Activated naive CD4-positive, alpha-beta T cell treated with anti-CD3 and anti-CD28 coated beads for 36 hours (primary cell): ENCODE measurements at regions not wholly inside any gene's neighbourhood (a gene's known extent, or its start where the extent isn't known, plus 50 kb on each side); places are given as distances from the start of the nearest gene placed in this dataset.
"Not testable (repeated sequence)": the region's sequence is repeated elsewhere in the genome, so short reads cannot be mapped to it uniquely, and the experiment has no call there.

Experiments
- CTCF ChIA-PET: fragments of 350-600 bp; sonication (Branson Sonifier 250); formaldehyde crosslinking; loops from one replicate; lab custom pipeline; 2021; ENCODE audit warnings: antibody characterized with exemption; lab: Charles Lee
- DNase-seq: peaks from one replicate; pipeline ENCODE4 v3.0.0-alpha.2; 2020
- H3K27ac Mint-ChIP-seq: one replicate; pipeline ENCODE4 v1.8.0; 2021; ENCODE audit warnings: mild to moderate bottlenecking, mixed read lengths
- H3K27me3 Mint-ChIP-seq: one replicate; pipeline ENCODE4 v1.8.0; 2021; ENCODE audit warnings: low read depth, mixed read lengths
- H3K36me3 Mint-ChIP-seq: one replicate; pipeline ENCODE4 v1.8.0; 2021; ENCODE audit warnings: low read depth, mixed read lengths
- H3K4me1 Mint-ChIP-seq: one replicate; pipeline ENCODE4 v1.8.0; 2021; ENCODE audit warnings: low read depth, mixed read lengths
- H3K4me3 Mint-ChIP-seq: one replicate; pipeline ENCODE4 v1.8.0; 2021; ENCODE audit warnings: mild to moderate bottlenecking, moderate library complexity, mixed read lengths
- H3K9me3 Mint-ChIP-seq: one replicate; pipeline ENCODE4 v1.8.0; 2021; ENCODE audit warnings: mixed read lengths
- intact Hi-C: fragments of 100-400 bp; cut with micrococcal nuclease; formaldehyde crosslinking; loops from one replicate; pipeline ENCODE4 v1.15.1; 2023

DNA sequence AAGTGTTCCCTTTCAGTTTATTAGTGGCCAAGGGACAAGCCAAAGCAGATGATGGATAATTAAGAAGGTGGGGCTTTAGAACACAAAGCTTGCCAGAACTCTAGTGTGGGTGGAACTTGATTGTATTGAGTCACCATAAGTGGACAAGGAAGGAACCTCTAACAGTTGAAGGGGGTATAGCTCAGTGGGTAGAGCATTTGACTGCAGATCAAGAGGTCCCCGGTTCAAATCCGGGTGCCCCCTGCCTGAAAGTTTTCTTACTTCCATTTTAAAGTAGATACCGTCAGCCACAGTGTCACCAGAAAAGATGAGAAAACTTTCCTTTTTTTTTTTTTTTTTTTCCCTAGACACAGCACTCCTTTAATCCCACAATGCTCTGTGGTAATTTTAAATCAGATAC is 152.3 kb downstream of the MTHFS start:
- H3K9me3 Mint-ChIP-seq, H3K4me1 Mint-ChIP-seq: not testable (repeated sequence)

DNA sequence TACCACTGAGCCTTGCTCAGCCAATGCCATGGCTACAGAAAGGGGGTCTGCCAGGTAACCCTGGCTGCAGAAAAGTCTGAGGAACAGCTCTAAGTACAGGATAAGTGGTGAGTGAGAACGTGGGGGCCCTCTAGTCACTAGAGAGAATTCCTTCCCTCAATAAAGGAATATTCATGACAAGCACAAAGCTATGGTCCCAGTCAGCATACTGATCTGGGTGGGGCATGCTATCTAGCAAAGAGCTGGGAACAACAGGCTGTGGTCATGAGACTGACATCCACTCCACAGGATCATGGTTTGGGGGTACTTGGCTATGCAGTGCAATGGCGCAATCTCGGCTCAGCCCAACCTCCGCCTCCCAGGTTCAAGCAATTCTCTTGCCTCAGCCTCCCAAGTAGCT is 140.4 kb downstream of the MTHFS start:
- Mint-ChIP-seq H3K27me3 (no peaks in the 10 kb centered on the region), H3K36me3 (no peaks in the 10 kb centered on the region), H3K4me1 (no peaks in the 10 kb centered on the region), H3K4me3 (no peak overlapping the region), H3K27ac (no peak overlapping the region), H3K9me3 (peaks cover 2% of the 10 kb centered on the region)
- no peak for DNase-seq
- CTCF ChIA-PET = no interaction called here
- intact Hi-C loops = no loop called here

More for the DNA sequence above, 152.3 kb downstream of the MTHFS start:
- DNase-seq, H3K36me3 Mint-ChIP-seq, intact Hi-C loops, H3K4me3 Mint-ChIP-seq, H3K27ac Mint-ChIP-seq, H3K27me3 Mint-ChIP-seq: not testable (repeated sequence)
- CTCF ChIA-PET = interaction anchor here (1.2 kb wide), 1 partner anchor 111 kb away, joined by 3 read pairs; no protein-coding TSS in a partner anchor

DNA sequence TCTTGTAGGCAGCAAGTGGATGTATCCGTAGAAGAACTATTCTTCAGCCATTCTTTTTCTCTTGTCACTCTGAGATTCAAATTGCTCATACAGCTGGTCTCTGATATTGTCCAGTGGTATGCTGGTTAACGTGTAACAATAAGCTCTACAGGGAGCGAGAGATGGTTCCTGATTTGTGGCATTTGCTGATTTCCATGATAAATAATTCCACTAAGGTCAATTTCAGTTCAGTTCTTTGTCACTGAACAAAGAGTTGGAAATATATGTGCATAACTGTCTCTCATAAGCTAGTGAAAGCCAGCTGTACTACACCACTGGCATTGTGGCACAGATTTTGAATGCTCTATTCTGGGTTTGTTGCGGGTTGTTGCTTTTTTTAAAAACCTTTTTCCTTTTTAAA is 131.7 kb downstream of the MTHFS start:
- CTCF ChIA-PET = interaction anchor here (1.3 kb wide), 1 partner anchor 169 kb away, joined by 5 read pairs; no protein-coding TSS in a partner anchor
- intact Hi-C loops = no loop called here
- H3K27me3 Mint-ChIP-seq = peaks cover 10% of the 10 kb centered on the region

DNA sequence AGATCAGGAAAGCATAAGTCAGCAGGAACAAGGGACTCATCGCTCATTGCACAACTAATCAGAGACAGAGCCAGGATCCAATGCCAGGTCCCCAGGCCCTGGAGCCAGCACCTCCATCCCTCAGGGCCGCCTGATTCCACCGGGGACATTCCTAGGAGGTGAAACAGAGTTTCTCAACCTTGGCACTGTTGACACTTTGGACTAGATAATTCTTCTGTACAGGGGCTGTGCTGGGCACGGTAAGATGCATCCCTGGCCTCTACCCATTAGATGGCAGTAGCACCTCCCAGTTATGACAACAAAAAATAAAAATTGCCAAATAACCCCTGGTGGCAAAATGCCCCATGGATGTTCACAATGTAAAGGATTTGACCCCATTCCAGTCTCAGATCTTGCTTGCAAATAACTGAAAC is 127.7 kb downstream of the MTHFS start:
- intact Hi-C loops = loop anchor here (1.0 kb wide), 2 partner anchors 84 to 224 kb away; no protein-coding TSS in a partner anchor
- no peak overlapping the region for H3K4me3 Mint-ChIP-seq
- H3K27me3 Mint-ChIP-seq = peaks cover 10% of the 10 kb centered on the region
- no peaks in the 10 kb centered on the region for H3K9me3 Mint-ChIP-seq
- DNase-seq = peak; percentile 22
- no peak overlapping the region for H3K27ac Mint-ChIP-seq
- CTCF ChIA-PET = no interaction called here
- H3K4me1 Mint-ChIP-seq = no peaks in the 10 kb centered on the region
- H3K36me3 Mint-ChIP-seq = no peaks in the 10 kb centered on the region

More for the DNA sequence above, 131.7 kb downstream of the MTHFS start:
- DNase-seq = no peak
- H3K9me3 Mint-ChIP-seq = peaks cover 9% of the 10 kb centered on the region
- no peaks in the 10 kb centered on the region for H3K4me1 Mint-ChIP-seq
- no peaks in the 10 kb centered on the region for H3K36me3 Mint-ChIP-seq
- no peak overlapping the region for H3K27ac Mint-ChIP-seq
- no peak overlapping the region for H3K4me3 Mint-ChIP-seq

DNA sequence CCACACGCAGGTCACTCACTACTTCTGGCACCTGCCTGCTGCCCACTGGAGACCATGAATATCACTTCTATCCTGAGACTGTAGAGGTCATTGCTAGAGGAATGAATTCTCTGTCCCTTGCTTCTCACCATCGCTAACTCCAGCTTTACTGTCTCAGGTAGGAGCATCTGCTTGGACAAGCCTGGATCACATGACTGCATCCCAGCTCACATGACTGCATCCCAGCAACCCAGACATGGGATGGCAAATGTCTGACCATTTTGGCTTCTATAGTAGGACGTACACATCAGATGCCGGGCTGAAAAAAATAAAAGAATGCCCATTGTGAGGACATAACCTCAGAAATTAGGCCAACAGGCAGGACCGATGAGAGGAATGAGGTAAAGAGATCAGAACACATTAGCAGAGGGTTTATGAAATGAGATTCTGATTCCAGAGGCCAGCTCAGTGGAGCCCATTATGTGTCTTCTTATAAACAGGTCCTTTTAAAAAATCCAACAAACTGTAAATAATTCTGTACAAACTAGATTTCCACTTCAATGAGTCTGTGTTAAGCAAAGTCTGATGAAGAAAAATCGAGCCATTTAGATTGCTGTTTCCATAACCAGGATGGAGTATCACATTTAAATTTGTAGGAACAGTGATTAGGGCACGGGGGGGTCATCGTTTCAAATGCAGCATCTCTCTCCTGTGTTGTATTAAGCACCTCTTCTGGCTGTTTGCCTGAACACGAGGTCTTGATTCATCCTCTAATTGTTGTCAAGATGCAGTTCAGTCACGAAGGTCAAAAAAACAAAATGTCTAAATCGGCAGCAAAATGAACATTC is 126.7 kb downstream of the MTHFS start:
- H3K4me1 Mint-ChIP-seq = no peaks in the 10 kb centered on the region
- no peaks in the 10 kb centered on the region for H3K9me3 Mint-ChIP-seq
- peaks cover 5% of the 10 kb centered on the region for H3K27me3 Mint-ChIP-seq
- DNase-seq = no peak
- H3K4me3 Mint-ChIP-seq = no peak overlapping the region
- H3K27ac Mint-ChIP-seq = no peak overlapping the region
- H3K36me3 Mint-ChIP-seq = no peaks in the 10 kb centered on the region
- intact Hi-C loops = loop anchor here (1.0 kb wide), 2 partner anchors 83 to 223 kb away; no protein-coding TSS in a partner anchor
- CTCF ChIA-PET = interaction anchor here (1.1 kb wide), 1 partner anchor 224 kb away, joined by 3 read pairs; no protein-coding TSS in a partner anchor

DNA sequence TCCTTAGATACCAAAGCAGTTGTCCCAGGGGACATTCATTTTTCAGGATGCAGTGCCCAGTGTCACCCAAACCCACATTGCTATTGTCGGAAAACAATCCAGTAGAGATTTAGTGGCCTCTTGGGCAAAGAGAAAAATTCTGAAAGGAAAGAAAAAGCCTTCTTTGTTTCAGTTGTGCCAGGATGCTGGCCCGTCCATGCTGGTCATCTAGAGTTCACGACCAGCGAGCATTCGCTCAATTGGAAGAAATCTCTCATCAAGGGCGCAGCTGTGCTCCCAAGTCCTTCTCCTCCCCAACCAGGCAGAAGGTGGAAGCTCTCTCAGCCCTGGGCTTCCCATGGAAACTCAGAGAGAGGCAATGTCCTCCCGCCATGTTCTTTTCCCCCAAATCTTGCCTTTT is 123.7 kb downstream of the MTHFS start:
- intact Hi-C loops = no loop called here
- no peaks in the 10 kb centered on the region for H3K36me3 Mint-ChIP-seq
- CTCF ChIA-PET = no interaction called here

DNA sequence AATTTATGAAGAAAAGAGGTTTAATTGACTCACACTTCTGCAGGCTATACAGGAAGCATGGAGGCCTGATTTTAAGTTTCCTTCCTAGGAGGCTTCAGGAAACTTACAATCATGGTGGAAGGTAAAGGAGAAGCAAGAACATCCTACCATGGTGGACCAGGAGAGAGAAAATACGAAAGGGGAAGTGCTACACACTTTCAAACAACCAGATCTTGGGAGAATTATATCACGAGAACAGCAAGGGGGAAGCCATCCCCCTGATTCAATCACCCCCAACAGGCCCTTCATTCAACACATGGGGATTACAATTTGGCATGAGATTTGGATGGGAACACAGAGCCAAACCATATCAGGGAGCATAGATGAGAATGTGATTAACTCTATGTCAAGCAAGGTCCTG is 121.0 kb downstream of the MTHFS start:
- intact Hi-C loops = no loop called here
- Mint-ChIP-seq H3K4me1 (no peaks in the 10 kb centered on the region), H3K4me3 (no peak overlapping the region), H3K27me3 (peaks cover 4% of the 10 kb centered on the region), H3K9me3 (no peaks in the 10 kb centered on the region), H3K36me3 (no peaks in the 10 kb centered on the region), H3K27ac (no peak overlapping the region)
- CTCF ChIA-PET = no interaction called here
- DNase-seq = no peak

More for the DNA sequence above, 123.7 kb downstream of the MTHFS start:
- Mint-ChIP-seq H3K27me3 (peaks cover 3% of the 10 kb centered on the region), H3K27ac (no peak overlapping the region), H3K4me3 (no peak overlapping the region), H3K9me3 (no peaks in the 10 kb centered on the region), H3K4me1 (no peaks in the 10 kb centered on the region)
- DNase-seq = no peak

DNA sequence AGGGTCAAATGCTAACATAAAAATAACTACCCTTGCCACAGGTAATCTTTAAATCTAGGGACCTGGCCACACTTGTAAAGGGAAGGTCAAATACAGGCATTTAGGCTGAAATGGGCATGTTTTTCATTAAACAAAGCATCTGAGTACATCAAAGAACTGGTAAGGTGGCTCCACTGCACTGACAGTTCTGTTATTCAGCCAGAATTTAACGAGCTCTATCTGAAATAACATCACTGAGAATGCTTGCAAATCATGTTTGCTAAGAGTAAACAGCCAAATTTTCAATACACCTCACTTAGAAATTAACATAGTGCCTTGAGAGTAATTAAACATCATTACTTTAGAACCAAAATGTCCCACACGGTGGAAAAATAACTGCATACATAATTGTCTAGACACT is 118.9 kb downstream of the MTHFS start:
- peaks cover 2% of the 10 kb centered on the region for H3K36me3 Mint-ChIP-seq
- H3K9me3 Mint-ChIP-seq = peaks cover 14% of the 10 kb centered on the region
- H3K4me1 Mint-ChIP-seq = no peaks in the 10 kb centered on the region
- no peak overlapping the region for H3K4me3 Mint-ChIP-seq
- intact Hi-C loops = no loop called here
- no peak for DNase-seq
- CTCF ChIA-PET = no interaction called here
- no peak overlapping the region for H3K27ac Mint-ChIP-seq
- H3K27me3 Mint-ChIP-seq = peaks cover 8% of the 10 kb centered on the region

DNA sequence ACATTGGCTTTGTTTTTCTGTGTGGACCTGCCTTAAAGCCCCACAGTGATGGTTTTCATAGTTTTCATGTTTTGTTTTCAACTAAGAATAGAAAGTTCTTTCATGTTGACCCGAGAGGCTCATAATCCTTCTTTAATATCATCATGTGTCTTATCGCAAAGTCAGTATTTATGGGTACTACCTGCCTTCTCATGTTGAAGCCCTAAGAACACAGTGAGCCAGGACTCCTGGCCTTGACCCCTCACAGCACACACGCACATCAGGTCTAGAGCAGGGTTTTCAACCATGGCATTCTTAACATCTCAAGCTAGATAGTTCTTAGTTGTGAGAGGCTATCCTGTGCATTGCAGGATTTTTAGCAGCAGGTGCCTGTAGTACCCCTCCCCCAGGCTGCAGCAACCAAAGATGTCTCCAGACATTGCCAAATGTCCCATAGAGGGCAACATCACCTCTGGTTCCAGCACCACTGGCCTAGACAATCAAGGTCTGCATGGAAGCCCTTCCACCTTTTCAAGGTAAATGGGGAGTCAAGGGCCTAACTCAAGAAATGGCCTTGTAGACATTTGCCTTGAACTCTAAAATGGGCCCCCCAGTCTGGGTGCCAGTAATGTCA is 118.3 kb downstream of the MTHFS start:
- intact Hi-C loops = no loop called here
- Mint-ChIP-seq H3K4me3 (no peak overlapping the region), H3K4me1 (no peaks in the 10 kb centered on the region), H3K36me3 (peaks cover 2% of the 10 kb centered on the region), H3K27me3 (peaks cover 12% of the 10 kb centered on the region), H3K27ac (no peak overlapping the region), H3K9me3 (peaks cover 18% of the 10 kb centered on the region)
- CTCF ChIA-PET = no interaction called here
- no peak for DNase-seq

DNA sequence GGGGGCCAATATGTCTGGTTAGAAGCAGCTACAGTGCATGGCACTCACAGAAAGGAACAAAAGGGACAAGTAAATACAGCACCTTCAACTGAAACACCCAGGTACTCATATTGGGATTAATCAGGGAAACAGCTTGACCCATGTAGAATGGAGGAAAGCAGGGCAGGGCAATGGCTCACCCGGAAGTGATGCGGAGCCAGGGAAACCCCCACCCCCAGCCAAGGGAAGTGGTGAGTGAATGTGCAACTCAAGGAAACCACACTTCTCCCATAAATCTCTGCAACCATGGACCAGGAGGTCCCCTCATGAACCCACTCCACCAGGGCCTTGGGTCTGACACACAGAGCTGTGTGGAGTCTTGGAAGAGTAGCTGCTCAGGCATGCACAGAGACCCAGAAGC is 117.1 kb downstream of the MTHFS start:
- H3K4me1 Mint-ChIP-seq = no peaks in the 10 kb centered on the region
- H3K27ac Mint-ChIP-seq = no peak overlapping the region
- peaks cover 15% of the 10 kb centered on the region for H3K27me3 Mint-ChIP-seq
- intact Hi-C loops = no loop called here
- peak; percentile 57 for DNase-seq
- H3K36me3 Mint-ChIP-seq = peaks cover 2% of the 10 kb centered on the region
- CTCF ChIA-PET = interaction anchor here (0.7 to 1.5 kb wide), 2 partner anchors 8 to 75 kb away, joined by 3 to 4 read pairs; no protein-coding TSS in a partner anchor
- H3K4me3 Mint-ChIP-seq = no peak overlapping the region
- peaks cover 18% of the 10 kb centered on the region for H3K9me3 Mint-ChIP-seq

DNA sequence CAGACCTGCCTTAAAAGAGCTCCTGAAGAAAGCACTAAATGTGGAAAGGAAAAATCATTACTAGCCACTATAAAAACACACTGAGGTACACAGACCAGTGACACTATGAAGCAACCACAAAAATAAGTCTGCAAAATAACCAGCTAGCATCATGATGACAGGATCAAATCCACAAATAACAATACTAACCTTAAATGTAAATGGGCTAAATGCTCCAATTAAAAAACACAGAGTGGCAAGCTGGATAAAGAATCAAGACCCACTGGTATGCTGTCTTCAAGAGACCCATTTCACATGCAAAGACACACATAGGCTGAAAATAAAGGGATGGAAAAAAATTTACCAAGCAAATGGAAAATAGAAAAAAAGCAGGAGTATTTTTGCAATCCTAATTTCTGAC is 114.5 kb downstream of the MTHFS start:
- H3K36me3 Mint-ChIP-seq, intact Hi-C loops, CTCF ChIA-PET, DNase-seq, H3K4me1 Mint-ChIP-seq, H3K4me3 Mint-ChIP-seq, H3K27ac Mint-ChIP-seq: not testable (repeated sequence)
- H3K9me3 Mint-ChIP-seq = peaks cover 18% of the 10 kb centered on the region
- H3K27me3 Mint-ChIP-seq = peaks cover 12% of the 10 kb centered on the region
